Esophagus muscularis mucosa (tissue), 3 donors: ENCODE measurements at regions not wholly inside any gene's neighbourhood (a gene's known extent, or its start where the extent isn't known, plus 50 kb on each side); places are given as distances from the start of the nearest gene placed in this dataset.

ENCODE experiments used
- CTCF ChIP-seq, 3 experiments: fragments of 200-600 bp in 2 of 3; fragments of 450-650 bp in 1 of 3; sonication (generic) in 2 of 3; IDR thresholded peaks; one replicate each; pipeline ENCODE4 v1.5.1; 2017 to 2019; ENCODE audit warnings: antibody characterized with exemption in 3 of 3, mild to moderate bottlenecking in 2 of 3, moderate library complexity in 1 of 3
- POLR2A ChIP-seq: fragments of 450-650 bp; IDR thresholded peaks from one replicate; pipeline ENCODE4 v1.6.1; 2017; ENCODE audit warnings: antibody characterized with exemption, moderate library complexity, mild to moderate bottlenecking, low read depth

GRCh38 chr20:22160101-22160652 is 424.2 kb downstream of the FOXA2 start:
- TF ChIP-seq CTCF (IDR thresholded peaks at IDR 0.05) (no peak), POLR2A (no peak)
